Endothelial cell of umbilical vein (primary cell): ENCODE measurements at regions not wholly inside any gene's neighbourhood (a gene's known extent, or its start where the extent isn't known, plus 50 kb on each side); places are given as distances from the start of the nearest gene placed in this dataset.

Source experiments
- JUN ChIP-seq: IDR thresholded peaks from 2 replicates; pipeline ENCODE4 v1.6.1; 2011; ENCODE audit warnings: borderline replicate concordance, low read depth; ENCODE audit not compliant: insufficient read length, insufficient read depth
- POLR2A ChIP-seq: IDR thresholded peaks from 2 replicates; pipeline ENCODE4 v1.6.1; 2012; ENCODE audit warnings: low read depth, mild to moderate bottlenecking, control low read depth, low read length
- POLR2AphosphoS5 ChIP-seq: IDR thresholded peaks from 2 replicates; pipeline ENCODE4 v1.6.1; 2012; ENCODE audit warnings: low read depth, mild to moderate bottlenecking, control low read depth, low read length, moderate library complexity; ENCODE audit not compliant: insufficient read depth
- TF ChIP-seq, protein P1 (sequence below), 2 donors: IDR thresholded peaks; 1 replicate in 1 of 2; 2 replicates in 1 of 2; pipeline ENCODE4 v1.5.1; 2011; ENCODE audit warnings: low read length in 2 of 2, mild to moderate bottlenecking in 2 of 2, moderate library complexity in 2 of 2, control low read depth in 1 of 2, inconsistent platforms in 1 of 2, low read depth in 1 of 2; ENCODE audit not compliant: insufficient read depth in 1 of 2; ENCODE audit errors: extremely low read depth in 1 of 2

- TF ChIP-seq POLR2AphosphoS5: no peak
- no peak for TF ChIP-seq JUN
- TF ChIP-seq, protein P1, sequence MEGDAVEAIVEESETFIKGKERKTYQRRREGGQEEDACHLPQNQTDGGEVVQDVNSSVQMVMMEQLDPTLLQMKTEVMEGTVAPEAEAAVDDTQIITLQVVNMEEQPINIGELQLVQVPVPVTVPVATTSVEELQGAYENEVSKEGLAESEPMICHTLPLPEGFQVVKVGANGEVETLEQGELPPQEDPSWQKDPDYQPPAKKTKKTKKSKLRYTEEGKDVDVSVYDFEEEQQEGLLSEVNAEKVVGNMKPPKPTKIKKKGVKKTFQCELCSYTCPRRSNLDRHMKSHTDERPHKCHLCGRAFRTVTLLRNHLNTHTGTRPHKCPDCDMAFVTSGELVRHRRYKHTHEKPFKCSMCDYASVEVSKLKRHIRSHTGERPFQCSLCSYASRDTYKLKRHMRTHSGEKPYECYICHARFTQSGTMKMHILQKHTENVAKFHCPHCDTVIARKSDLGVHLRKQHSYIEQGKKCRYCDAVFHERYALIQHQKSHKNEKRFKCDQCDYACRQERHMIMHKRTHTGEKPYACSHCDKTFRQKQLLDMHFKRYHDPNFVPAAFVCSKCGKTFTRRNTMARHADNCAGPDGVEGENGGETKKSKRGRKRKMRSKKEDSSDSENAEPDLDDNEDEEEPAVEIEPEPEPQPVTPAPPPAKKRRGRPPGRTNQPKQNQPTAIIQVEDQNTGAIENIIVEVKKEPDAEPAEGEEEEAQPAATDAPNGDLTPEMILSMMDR (IDR thresholded peaks at IDR 0.05; ENCODE audit: extremely low read depth in 1 of 2, insufficient read depth in 1 of 2, low read depth in 1 of 2, low read length in 2 of 2): no peak
- TF ChIP-seq POLR2A: no peak
Observed at GRCh38 chr5:130715541-130715940, 449.5 kb downstream of the HINT1 start.
